GM12892 (cell line): ENCODE measurements at regions not wholly inside any gene's neighbourhood (a gene's known extent, or its start where the extent isn't known, plus 50 kb on each side); places are given as distances from the start of the nearest gene placed in this dataset.

Source experiments
- DNase-seq: peaks from one replicate; pipeline ENCODE4 v3.0.0; 2011; ENCODE audit not compliant: insufficient read length
- FAIRE-seq: peaks from 2 replicates; lab custom pipeline; 2011; peaks lifted over from hg19 to GRCh38; lab: Jason Lieb, UNC
- POLR2A ChIP-seq: IDR thresholded peaks from 2 replicates; pipeline ENCODE4 v1.6.1; 2011; ENCODE audit warnings: low read depth, low read length, control low read depth
- POLR2AphosphoS5 ChIP-seq: IDR thresholded peaks from 2 replicates; pipeline ENCODE4 v1.6.1; 2011; ENCODE audit warnings: low read depth, low read length, control low read depth
- TAF1 ChIP-seq: IDR thresholded peaks from 2 replicates; pipeline ENCODE4 v1.6.1; 2011; ENCODE audit warnings: low read depth, mild to moderate bottlenecking, control low read depth, low read length, borderline replicate concordance

GRCh38 chr1:4170548-4171340 is 270.7 kb upstream of the C1orf174 start:
- TF ChIP-seq TAF1 (no peak), POLR2AphosphoS5 (no peak), POLR2A (no peak)
- no peak for FAIRE-seq

DNA sequence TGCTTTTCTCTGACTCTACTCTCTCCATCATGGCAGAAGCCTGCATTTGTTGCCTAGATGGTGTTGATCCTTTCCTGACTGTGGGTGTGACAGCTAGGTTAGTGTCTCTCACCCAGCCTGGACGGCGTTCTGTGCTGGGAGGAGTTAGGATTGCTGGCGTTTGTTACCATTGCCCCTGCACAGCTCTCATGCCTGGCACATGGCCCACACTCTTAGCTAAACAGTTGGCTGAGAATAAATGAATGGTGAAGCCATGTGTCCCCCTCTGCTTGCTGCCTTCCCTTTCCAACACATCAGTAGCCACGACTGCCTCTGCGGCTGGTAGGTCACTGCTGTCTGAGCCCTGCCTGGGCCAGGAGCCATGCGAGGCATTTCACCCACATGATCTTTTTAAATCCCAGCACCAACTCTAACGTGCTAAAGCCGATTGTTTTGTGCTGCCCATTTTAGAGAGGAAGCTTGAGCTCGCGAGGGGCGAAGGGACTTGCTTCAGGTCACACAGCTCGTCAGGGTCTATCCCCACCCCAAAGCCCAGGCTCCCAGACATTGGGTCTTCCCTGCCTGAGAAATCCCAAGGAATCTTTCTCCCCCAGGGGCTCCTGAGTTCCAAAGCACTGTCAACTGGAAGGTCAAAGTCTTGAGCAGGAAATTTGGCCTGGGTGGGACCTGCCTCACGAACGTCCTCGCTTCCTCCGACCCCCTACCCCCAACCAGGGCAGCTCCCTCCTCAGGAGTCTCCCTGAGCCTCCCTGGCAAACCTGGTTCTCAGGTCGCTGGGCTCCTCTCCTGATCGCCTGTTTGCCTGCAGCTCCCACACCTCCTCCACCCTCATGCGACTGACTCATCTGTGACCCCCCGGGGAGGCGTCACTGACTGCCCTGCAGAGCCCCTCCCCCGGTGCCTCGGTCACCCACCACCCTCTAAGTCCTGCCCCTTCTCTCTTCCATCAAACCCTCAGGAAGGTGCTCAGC is 271.7 kb upstream of the C1orf174 start:
- FAIRE-seq (no peak), DNase-seq (no peak)
- TF ChIP-seq POLR2A (no peak), TAF1 (no peak), POLR2AphosphoS5 (no peak)

More at GRCh38 chr1:4170548-4171340, 270.7 kb upstream of the C1orf174 start:
- DNase-seq: no peak

GRCh38 chr1:4172644-4173599 is 272.9 kb upstream of the C1orf174 start:
- no peak for FAIRE-seq
- DNase-seq: no peak
- TF ChIP-seq POLR2AphosphoS5 (no peak), POLR2A (no peak), TAF1 (no peak)

DNA sequence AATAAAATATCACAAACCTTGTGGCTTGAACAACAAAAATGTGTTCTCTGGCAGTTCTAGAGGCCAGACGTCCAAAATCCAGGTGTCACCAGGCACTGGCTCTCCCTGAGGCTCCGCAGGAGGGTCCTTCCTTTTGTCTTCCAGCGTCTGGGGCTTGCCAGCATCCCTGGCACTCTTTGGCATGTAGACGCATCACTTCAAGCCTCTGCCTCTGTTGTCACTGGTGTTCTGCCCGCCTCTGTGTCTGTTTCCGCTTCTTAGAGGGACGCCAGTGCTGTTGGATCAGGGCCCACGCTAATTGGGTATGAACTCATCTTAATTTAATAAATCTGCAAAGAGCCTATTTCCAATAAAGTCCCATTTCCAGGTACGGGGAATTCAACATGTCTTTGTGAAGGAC is 273.7 kb upstream of the C1orf174 start:
- TF ChIP-seq POLR2AphosphoS5 (no peak), TAF1 (no peak), POLR2A (no peak)
- DNase-seq (no peak), FAIRE-seq (no peak)

- TF ChIP-seq POLR2A (no peak), TAF1 (no peak), POLR2AphosphoS5 (no peak)
- DNase-seq (no peak), FAIRE-seq (no peak)
Measured at GRCh38 chr1:4174291-4175200, 274.5 kb upstream of the C1orf174 start.

GRCh38 chr1:4175566-4176405 is 275.7 kb upstream of the C1orf174 start:
- TF ChIP-seq POLR2A (no peak), POLR2AphosphoS5 (no peak), TAF1 (no peak)
- FAIRE-seq (no peak), DNase-seq (no peak)

- TF ChIP-seq POLR2A (no peak), POLR2AphosphoS5 (no peak), TAF1 (no peak)
- DNase-seq: no peak
- no peak for FAIRE-seq
Measured at GRCh38 chr1:4176841-4177240, 276.8 kb upstream of the C1orf174 start.

- TF ChIP-seq POLR2A: no peak
- FAIRE-seq (no peak), DNase-seq (no peak)
Measured at GRCh38 chr1:4177425-4178150, 277.5 kb upstream of the C1orf174 start.

DNA sequence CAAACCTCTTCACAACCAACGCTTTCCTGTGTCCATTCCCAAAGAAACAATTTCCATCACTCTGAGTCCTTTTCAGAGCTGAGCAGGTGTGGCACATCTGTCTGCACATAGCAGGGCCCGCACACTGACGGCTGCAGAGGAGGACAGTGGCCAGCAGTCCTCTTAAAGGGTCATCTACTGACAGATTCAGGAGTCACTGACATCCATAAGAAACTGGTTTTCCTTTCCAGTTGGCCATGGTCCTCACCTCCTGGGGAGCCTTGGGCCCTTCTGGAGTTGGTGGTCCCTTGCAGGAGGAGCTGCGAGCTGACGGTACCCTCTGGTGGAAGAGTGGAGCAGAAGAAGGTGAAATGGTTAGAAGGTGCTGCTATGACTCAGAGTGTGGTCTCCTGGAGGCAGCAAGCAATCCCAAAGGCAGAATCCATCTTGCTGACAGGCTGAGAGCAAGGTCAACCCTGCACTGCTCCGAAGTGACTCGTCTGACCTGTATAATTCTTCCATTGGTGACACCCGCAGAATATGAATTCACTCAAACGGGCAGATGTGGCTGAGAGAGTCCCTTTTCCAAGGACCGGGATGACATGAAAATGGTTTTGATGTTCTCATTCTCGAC is 278.5 kb upstream of the C1orf174 start:
- no peak for DNase-seq
- no peak for FAIRE-seq
- TF ChIP-seq TAF1 (no peak), POLR2AphosphoS5 (no peak), POLR2A (no peak)
